SU-DHL-6 (cell line): ENCODE measurements at regions not wholly inside any gene's neighbourhood (a gene's known extent, or its start where the extent isn't known, plus 50 kb on each side); places are given as distances from the start of the nearest gene placed in this dataset.

Experiments
- CTCF ChIP-seq: fragments of 200-600 bp; sonication (generic); IDR thresholded peaks from one replicate; pipeline ENCODE4 v1.5.1; 2017; ENCODE audit warnings: antibody characterized with exemption, mild to moderate bottlenecking, low read length, moderate library complexity; ENCODE audit not compliant: insufficient read depth, poor library complexity, severe bottlenecking
- EZH2phosphoT487 ChIP-seq: fragments of 200-600 bp; sonication (generic), shearing (Covaris generic); conservative IDR thresholded peaks from 2 replicates; pipeline ENCODE4 v1.6.1; 2018; ENCODE audit warnings: mild to moderate bottlenecking, antibody characterized with exemption, low read length, moderate library complexity, mixed read lengths

DNA sequence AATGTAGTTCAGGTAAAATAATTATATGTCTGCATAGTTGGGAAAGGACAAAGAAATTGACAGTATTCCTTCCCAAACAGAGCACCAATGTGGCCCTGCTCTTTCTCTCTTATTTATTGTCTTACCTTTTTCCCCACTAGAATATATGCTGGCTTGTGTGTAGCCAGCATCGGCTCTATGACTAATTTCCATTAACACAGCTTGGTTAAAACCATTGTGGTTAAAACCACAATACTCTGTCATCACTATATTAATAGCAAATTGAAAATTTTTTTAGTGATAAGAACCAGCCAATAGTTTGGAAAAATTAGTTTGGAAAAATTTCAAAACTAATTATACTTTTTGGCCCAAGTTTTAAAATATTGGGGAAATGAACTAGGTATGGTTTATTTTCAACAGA, 535.1 kb downstream of the UTRN start:
- TF ChIP-seq CTCF (no peak), EZH2phosphoT487 (no peak)
